Thoracic aorta (tissue), 2 donors: ENCODE measurements at regions not wholly inside any gene's neighbourhood (a gene's known extent, or its start where the extent isn't known, plus 50 kb on each side); places are given as distances from the start of the nearest gene placed in this dataset.

ENCODE experiments used
- ATAC-seq: fragments of 150-250 bp; one replicate; pipeline ENCODE4 v1.8.0; 2017; ENCODE audit warnings: low read depth; ENCODE audit not compliant: insufficient number of reproducible peaks, low FRiP score
- DNase-seq: peaks from one replicate; pipeline ENCODE4 v3.0.0-alpha.2; 2020; ENCODE audit warnings: low spot score
- H3K27ac ChIP-seq, 2 donors: fragments of 200-600 bp; sonication (generic); 1 replicate in 1 of 2; 2 replicates in 1 of 2; pipeline ENCODE4 v1.5.1; 2016; ENCODE audit warnings: mild to moderate bottlenecking in 2 of 2, moderate library complexity in 2 of 2
- H3K27me3 ChIP-seq: fragments of 200-600 bp; sonication (generic); replicated peaks from 2 replicates; pipeline ENCODE4 v1.6.0; 2016; ENCODE audit warnings: mild to moderate bottlenecking; ENCODE audit not compliant: insufficient read depth
- H3K36me3 ChIP-seq: fragments of 200-600 bp; sonication (generic); one replicate; pipeline ENCODE4 v1.5.1; 2016
- H3K4me1 ChIP-seq, 2 donors: fragments of 200-600 bp; sonication (generic); 1 replicate in 1 of 2; 2 replicates in 1 of 2; pipeline versions ENCODE4 v1.5.1 to v1.6.0; 2016; ENCODE audit warnings: low read depth in 2 of 2, mild to moderate bottlenecking in 1 of 2; ENCODE audit not compliant: control insufficient read depth in 1 of 2
- H3K4me3 ChIP-seq: fragments of 200-600 bp; sonication (generic); 2 replicates; pipeline ENCODE4 v1.5.1; 2016; ENCODE audit warnings: mild to moderate bottlenecking
- H3K9me3 ChIP-seq: fragments of 200-600 bp; sonication (generic); 2 replicates; pipeline ENCODE4 v1.5.1; 2016
- CTCF ChIP-seq: fragments of 200-600 bp; sonication (generic); IDR thresholded peaks from one replicate; pipeline ENCODE4 v1.5.1; 2019; ENCODE audit warnings: antibody characterized with exemption

GRCh38 chr11:69424748-69425147 lies 56.7 kb upstream of the LINC01488 start:
- no peak for TF ChIP-seq CTCF
- Histone ChIP-seq H3K4me1 (peaks cover 8 to 14% of the 10 kb centered on the region in 2 donors), H3K27me3 (no peaks in the 10 kb centered on the region), H3K4me3 (no peak overlapping the region), H3K36me3 (no peaks in the 10 kb centered on the region), H3K27ac (no peak overlapping the region), H3K9me3 (peaks cover 7% of the 10 kb centered on the region)
- DNase-seq (no peak), ATAC-seq (no peak)

- Histone ChIP-seq H3K27me3 (no peaks in the 10 kb centered on the region), H3K27ac (no peak overlapping the region), H3K36me3 (no peaks in the 10 kb centered on the region), H3K4me1 (peaks cover 5 to 7% of the 10 kb centered on the region in 2 donors), H3K4me3 (no peak overlapping the region), H3K9me3 (peaks cover 7% of the 10 kb centered on the region)
- DNase-seq (no peak), ATAC-seq (no peak)
- no peak for TF ChIP-seq CTCF
Observed at GRCh38 chr11:69425444-69425843, 56.0 kb upstream of the LINC01488 start.

- H3K4me3 ChIP-seq = no peak overlapping the region
- H3K36me3 ChIP-seq = no peaks in the 10 kb centered on the region
- H3K4me1 ChIP-seq = peaks cover 0 to 2% of the 10 kb centered on the region in 2 donors
- no peak for ATAC-seq
- TF ChIP-seq CTCF = no peak
- DNase-seq = no peak
- H3K27me3 ChIP-seq = no peaks in the 10 kb centered on the region
- peaks cover 7% of the 10 kb centered on the region for H3K9me3 ChIP-seq
- H3K27ac ChIP-seq = no peak overlapping the region
Observed at GRCh38 chr11:69425895-69426544, 55.4 kb upstream of the LINC01488 start.

- ATAC-seq (no peak), DNase-seq (no peak)
- Histone ChIP-seq H3K9me3 (peaks cover 7% of the 10 kb centered on the region), H3K27me3 (no peaks in the 10 kb centered on the region), H3K36me3 (no peaks in the 10 kb centered on the region), H3K4me1 (no peaks in the 10 kb centered on the region), H3K27ac (no peak overlapping the region), H3K4me3 (no peak overlapping the region)
- TF ChIP-seq CTCF = no peak
Observed at GRCh38 chr11:69427337-69427736, 54.1 kb upstream of the LINC01488 start.

- peaks cover 7% of the 10 kb centered on the region for H3K9me3 ChIP-seq
- no peak for DNase-seq
- TF ChIP-seq CTCF = no peak
- no peak overlapping the region for H3K27ac ChIP-seq
- H3K27me3 ChIP-seq = no peaks in the 10 kb centered on the region
- H3K4me1 ChIP-seq = no peaks in the 10 kb centered on the region
- ATAC-seq = no peak
- no peaks in the 10 kb centered on the region for H3K36me3 ChIP-seq
- no peak overlapping the region for H3K4me3 ChIP-seq
Observed at GRCh38 chr11:69427906-69428880, 53.3 kb upstream of the LINC01488 start.
